ENCODE measurements at regions not wholly inside any gene's neighbourhood (a gene's known extent, or its start where the extent isn't known, plus 50 kb on each side); places are given as distances from the start of the nearest gene placed in this dataset.

- Mint-ChIP-seq H3K36me3 (no peaks in the 10 kb centered on the region), H3K9me3 (no peaks in the 10 kb centered on the region), H3K27ac (no peak overlapping the region)
- DNase-seq (ENCODE audit: low spot score in 2 of 2) = no peak
- no peak for ATAC-seq
These were observed 1693.4 kb upstream of the SLC39A10 start for GRCh38 chr2:193963472-193964119.

DNA sequence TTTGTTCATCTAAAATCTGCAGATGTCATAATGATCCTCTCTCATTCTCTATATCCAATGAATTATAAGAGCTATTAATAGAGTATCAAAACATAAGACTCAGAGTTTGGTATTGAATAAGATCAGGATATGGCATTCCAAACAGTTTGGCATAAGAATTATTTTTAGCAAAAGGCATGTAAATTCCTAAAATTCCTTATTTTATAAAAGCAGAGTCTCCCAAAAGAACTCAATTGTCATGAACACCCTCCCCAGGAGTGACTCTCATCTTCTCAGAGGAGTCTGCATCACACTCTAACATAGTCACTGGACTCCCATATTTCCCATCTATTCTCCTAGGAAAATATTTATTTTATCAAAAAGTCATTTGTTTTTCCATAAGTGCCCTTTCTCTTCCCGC lies 1710.2 kb upstream of the SLC39A10 start:
- no peak for DNase-seq (ENCODE audit: low spot score in 2 of 2)
- Mint-ChIP-seq H3K27ac (no peak overlapping the region), H3K9me3 (no peaks in the 10 kb centered on the region), H3K36me3 (no peaks in the 10 kb centered on the region)
- no peak for ATAC-seq

DNA sequence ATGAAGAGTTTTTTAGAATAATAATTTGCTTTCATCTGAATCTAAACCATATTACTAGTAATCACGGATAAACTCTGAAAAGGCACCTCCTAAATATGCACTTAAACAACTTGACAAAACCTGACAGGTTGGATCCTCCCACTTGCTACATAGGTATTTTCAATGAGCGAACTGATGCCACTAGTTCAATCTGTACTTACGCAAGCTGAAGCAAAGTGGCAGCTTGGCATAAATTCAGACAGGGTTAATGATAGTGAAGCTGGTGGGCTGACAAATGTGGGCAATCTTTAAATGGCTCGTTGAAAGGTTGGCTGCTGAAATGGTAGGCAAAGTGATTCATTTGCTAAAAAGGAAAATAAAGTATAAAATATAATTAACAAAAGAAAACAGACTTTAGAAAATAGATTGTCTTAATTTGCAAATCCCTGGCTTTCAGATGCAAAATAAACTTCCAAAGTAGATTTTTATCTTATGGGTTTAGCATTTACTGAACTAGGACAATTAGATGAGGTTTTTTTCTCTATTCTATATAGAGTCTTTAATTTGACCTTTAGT lies 1713.5 kb upstream of the SLC39A10 start:
- DNase-seq (ENCODE audit: low spot score in 2 of 2) (no peak), ATAC-seq (no peak)
- no peaks in the 10 kb centered on the region for H3K36me3 Mint-ChIP-seq
- no peak overlapping the region for H3K27ac Mint-ChIP-seq
- no peaks in the 10 kb centered on the region for H3K9me3 Mint-ChIP-seq

GRCh38 chr2:193935114-193935513 lies 1721.9 kb upstream of the SLC39A10 start:
- DNase-seq (ENCODE audit: low spot score in 2 of 2) (no peak), ATAC-seq (no peak)
- H3K27ac Mint-ChIP-seq = no peak overlapping the region
- no peaks in the 10 kb centered on the region for H3K36me3 Mint-ChIP-seq
- no peaks in the 10 kb centered on the region for H3K9me3 Mint-ChIP-seq

DNA sequence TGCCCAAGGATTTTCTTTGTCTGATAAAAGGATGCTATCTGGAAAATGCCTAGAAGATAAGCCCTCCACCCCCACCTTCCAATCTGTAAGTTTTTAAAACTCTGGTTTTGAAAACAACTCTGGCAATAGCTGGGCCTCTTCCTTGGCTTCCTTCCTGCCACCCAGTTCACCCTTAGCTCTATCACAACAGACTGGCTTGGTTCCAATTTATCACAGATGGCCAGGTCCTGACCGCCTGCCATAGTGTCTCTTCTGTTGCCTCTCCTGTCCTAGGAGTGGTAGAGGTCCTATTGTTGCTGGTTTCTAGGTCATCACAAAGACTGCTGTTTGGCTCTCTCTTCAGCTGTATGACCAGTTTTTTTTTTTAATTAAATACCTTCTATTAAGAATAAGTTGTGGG lies 1727.9 kb upstream of the SLC39A10 start:
- H3K27ac Mint-ChIP-seq = no peak overlapping the region
- no peak for ATAC-seq
- no peak for DNase-seq (ENCODE audit: low spot score in 2 of 2)
- H3K9me3 Mint-ChIP-seq = no peaks in the 10 kb centered on the region
- H3K36me3 Mint-ChIP-seq = no peaks in the 10 kb centered on the region

DNA sequence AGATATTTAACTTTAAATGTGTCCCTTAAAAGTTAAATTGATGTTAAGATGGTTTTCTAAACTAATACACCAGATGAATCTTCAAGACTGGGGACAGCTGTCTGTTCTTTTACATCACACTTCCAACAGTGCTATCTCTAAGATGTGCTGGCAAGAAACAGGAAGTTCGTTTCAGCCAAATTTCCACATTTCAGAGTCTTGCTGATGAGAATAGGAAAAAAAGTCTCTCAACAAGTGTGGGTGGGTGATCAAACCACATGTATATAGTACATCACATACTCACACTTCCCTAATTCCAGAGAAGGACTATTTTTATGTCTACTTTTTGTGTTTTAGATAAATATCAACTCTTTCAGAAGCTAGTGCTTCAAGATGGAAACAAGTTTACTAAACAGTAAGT lies 1712.8 kb upstream of the TMEFF2 start:
- peaks cover 0 to 4% of the 10 kb centered on the region in 2 donors for H3K9me3 Mint-ChIP-seq
- H3K36me3 Mint-ChIP-seq = no peaks in the 10 kb centered on the region
- H3K27ac Mint-ChIP-seq = no peak overlapping the region
- DNase-seq (ENCODE audit: low spot score in 2 of 2) (no peak), ATAC-seq (no peak)

- no peaks in the 10 kb centered on the region for H3K36me3 Mint-ChIP-seq
- no peak overlapping the region for H3K27ac Mint-ChIP-seq
- ATAC-seq (no peak), DNase-seq (ENCODE audit: low spot score in 2 of 2) (no peak)
- H3K9me3 Mint-ChIP-seq = peaks cover 0 to 4% of the 10 kb centered on the region in 2 donors
These were observed 1705.6 kb upstream of the TMEFF2 start for GRCh38 chr2:193900292-193900691.

- ATAC-seq (peak in 1 of 2 donors; percentile 60), DNase-seq (ENCODE audit: low spot score in 2 of 2) (no peak)
- Mint-ChIP-seq H3K36me3 (no peaks in the 10 kb centered on the region), H3K9me3 (peaks cover 0 to 6% of the 10 kb centered on the region in 2 donors), H3K27ac (no peak overlapping the region)
These were observed 1700.5 kb upstream of the TMEFF2 start for GRCh38 chr2:193895226-193895625.

DNA sequence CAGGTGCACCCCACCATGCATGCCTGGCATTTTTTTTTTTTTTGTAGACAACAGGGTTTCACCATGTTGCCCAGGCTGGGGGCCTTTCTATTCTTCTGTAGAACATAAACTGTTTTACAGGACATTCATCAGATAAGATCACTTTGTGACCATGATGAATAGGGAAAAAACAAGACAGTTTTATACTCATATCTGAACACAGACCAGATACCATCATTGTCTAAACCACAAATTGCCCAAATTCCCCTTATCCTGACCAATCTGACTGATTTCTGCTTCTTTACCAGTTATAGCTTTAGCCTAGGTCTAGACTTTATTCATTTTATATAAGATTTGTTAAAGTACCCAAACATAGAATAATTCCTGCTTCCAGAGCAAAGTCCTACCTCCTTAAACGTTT lies 1699.3 kb upstream of the TMEFF2 start:
- DNase-seq (ENCODE audit: low spot score in 2 of 2) (no peak), ATAC-seq (no peak)
- Mint-ChIP-seq H3K9me3 (peaks cover 4 to 12% of the 10 kb centered on the region in 2 donors), H3K27ac (no peak overlapping the region), H3K36me3 (no peaks in the 10 kb centered on the region)

DNA sequence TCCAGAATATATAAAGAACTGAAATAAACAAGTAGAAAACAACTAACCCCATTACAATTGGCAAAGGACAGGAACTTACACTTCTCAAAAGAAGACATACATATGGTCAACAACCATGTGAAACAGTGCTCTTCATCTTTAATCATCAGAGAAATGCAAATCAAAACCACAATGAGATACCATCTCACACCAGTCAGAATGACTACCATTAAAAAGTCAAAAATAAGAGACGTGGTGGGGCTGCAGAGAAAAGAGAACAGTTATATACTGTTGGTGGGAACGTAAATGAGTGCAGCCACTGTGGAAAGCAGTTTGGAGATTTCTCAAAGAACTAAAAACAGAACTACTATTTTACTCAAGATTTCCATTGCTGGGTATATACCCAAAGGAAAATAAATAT lies 1696.3 kb upstream of the TMEFF2 start:
- Mint-ChIP-seq H3K36me3 (no peaks in the 10 kb centered on the region), H3K27ac (no peak overlapping the region), H3K9me3 (peaks cover 4 to 7% of the 10 kb centered on the region in 2 donors)
- ATAC-seq = peak in 1 of 2 donors; percentile 40
- no peak for DNase-seq (ENCODE audit: low spot score in 2 of 2)

- H3K36me3 Mint-ChIP-seq = peaks cover 0 to 6% of the 10 kb centered on the region in 2 donors
- H3K27ac Mint-ChIP-seq = no peak overlapping the region
- DNase-seq (ENCODE audit: low spot score in 2 of 2) (no peak), ATAC-seq (no peak)
- H3K9me3 Mint-ChIP-seq = peaks cover 7 to 13% of the 10 kb centered on the region in 2 donors
These were observed 1690.7 kb upstream of the TMEFF2 start for GRCh38 chr2:193885419-193885818.

DNA sequence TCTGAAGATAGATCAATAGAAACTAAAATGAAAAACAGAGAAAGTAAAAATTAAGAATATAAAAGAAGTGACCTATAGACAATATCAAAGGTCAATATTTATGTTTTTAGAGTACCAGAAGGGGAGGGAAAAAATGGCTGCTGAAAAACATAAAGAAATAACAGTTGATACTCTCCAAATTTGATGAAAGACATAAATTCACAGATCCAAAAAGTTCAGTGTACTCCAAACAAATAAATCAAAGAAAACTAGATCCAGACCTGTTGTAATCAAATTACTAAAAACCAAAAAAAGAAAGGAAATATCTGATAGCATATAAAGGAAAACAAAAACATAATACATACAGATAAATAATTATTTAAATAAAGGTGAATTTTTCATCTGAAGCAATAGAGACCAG lies 1689.1 kb upstream of the TMEFF2 start:
- Mint-ChIP-seq H3K36me3 (peaks cover 0 to 6% of the 10 kb centered on the region in 2 donors), H3K9me3 (peaks cover 0 to 9% of the 10 kb centered on the region in 2 donors), H3K27ac (no peak overlapping the region)
- ATAC-seq = no peak
- no peak for DNase-seq (ENCODE audit: low spot score in 2 of 2)

DNA sequence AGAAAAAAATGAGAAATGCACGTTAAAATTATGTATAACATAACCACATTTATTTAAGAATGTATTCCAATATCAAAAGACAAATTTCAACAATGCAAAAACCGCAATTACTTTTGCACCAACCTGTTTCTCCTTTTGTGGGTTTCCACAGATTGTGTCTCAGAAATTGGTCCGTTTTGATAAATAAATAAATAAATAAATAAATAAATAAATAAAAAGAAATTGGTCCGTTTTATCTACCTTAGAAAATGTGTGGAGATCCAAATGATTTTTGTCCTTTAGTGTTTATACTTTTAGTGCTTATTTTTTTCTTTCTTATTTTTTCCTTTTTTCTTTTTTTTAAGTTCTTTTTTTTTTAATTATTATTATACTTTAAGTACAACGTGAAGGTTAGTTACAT lies 1682.2 kb upstream of the TMEFF2 start:
- Mint-ChIP-seq H3K27ac (no peak overlapping the region), H3K36me3 (no peaks in the 10 kb centered on the region), H3K9me3 (peaks cover 7 to 9% of the 10 kb centered on the region in 2 donors)

GRCh38 chr2:193869564-193869963 lies 1674.8 kb upstream of the TMEFF2 start:
- H3K9me3 Mint-ChIP-seq = peaks cover 0 to 4% of the 10 kb centered on the region in 2 donors
- no peak for ATAC-seq
- DNase-seq (ENCODE audit: low spot score in 2 of 2) = no peak
- no peak overlapping the region for H3K27ac Mint-ChIP-seq
- H3K36me3 Mint-ChIP-seq = no peaks in the 10 kb centered on the region

More for the DNA sequence above, 1682.2 kb upstream of the TMEFF2 start:
- DNase-seq (ENCODE audit: low spot score in 2 of 2) = no peak
- no peak for ATAC-seq

GRCh38 chr2:193868833-193869232 lies 1674.1 kb upstream of the TMEFF2 start:
- DNase-seq (ENCODE audit: low spot score in 2 of 2) = no peak
- Mint-ChIP-seq H3K9me3 (peaks cover 0 to 4% of the 10 kb centered on the region in 2 donors), H3K36me3 (no peaks in the 10 kb centered on the region), H3K27ac (no peak overlapping the region)
- no peak for ATAC-seq

DNA sequence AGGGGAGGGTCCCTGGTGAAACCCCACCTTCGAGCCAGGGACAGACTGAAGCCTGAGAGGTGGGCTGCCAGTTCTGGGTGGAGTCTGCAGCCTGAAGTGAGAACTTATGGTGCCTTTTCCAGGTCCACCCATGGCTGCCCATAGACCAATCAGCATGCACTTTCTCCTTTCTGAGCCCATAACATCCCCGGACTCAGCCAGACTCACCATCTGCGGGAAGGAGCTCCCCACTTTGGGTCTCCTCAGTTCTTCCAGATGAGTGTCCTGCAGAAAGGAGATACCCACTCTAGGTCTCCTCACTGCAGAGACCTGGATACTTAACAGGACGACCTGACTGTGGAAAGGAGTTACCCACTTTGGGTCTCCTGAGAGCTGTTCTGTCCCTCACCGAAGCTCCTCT lies 1673.4 kb upstream of the TMEFF2 start:
- Mint-ChIP-seq H3K27ac (no peak overlapping the region), H3K9me3 (no peaks in the 10 kb centered on the region), H3K36me3 (no peaks in the 10 kb centered on the region)
- ATAC-seq = no peak
- DNase-seq (ENCODE audit: low spot score in 2 of 2) = no peak

DNA sequence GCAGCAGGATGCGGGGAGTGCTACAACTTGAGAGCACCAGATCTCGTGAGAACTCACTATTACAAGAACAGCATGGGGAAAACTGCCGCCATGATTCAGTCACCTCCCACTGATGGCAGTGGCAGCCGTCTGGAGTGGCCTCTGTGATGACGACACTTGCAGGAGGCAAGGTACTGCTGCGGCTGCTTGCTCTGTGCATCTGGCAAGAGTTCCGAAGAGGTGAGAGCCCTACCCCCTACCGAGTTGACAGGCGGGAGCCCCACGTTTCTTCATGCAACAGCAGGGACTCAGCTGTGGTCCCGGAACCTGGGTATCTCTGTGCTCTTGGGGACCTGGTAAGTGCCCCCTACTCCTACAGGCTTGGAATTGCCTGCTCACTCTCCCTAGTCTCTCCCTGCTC lies 1672.7 kb upstream of the TMEFF2 start:
- no peaks in the 10 kb centered on the region for H3K9me3 Mint-ChIP-seq
- ATAC-seq (no peak), DNase-seq (ENCODE audit: low spot score in 2 of 2) (no peak)
- no peak overlapping the region for H3K27ac Mint-ChIP-seq
- no peaks in the 10 kb centered on the region for H3K36me3 Mint-ChIP-seq

GRCh38 chr2:193861557-193861956 lies 1666.8 kb upstream of the TMEFF2 start:
- no peaks in the 10 kb centered on the region for H3K9me3 Mint-ChIP-seq
- H3K36me3 Mint-ChIP-seq = no peaks in the 10 kb centered on the region
- DNase-seq (ENCODE audit: low spot score in 2 of 2) (no peak), ATAC-seq (no peak)
- H3K27ac Mint-ChIP-seq = no peak overlapping the region
